Stimulated activated CD8-positive, alpha-beta memory T cell treated with anti-CD3 and anti-CD28 coated beads, Interleukin-7, amount 100 ng/mL, for 48 hours (primary cell): ENCODE measurements at regions not wholly inside any gene's neighbourhood (a gene's known extent, or its start where the extent isn't known, plus 50 kb on each side); places are given as distances from the start of the nearest gene placed in this dataset.

Source experiments
- DNase-seq, 2 donors: peaks; one replicate each; pipeline ENCODE4 v3.0.0-alpha.2; 2020; ENCODE audit warnings: low read depth in 1 of 2; ENCODE audit errors: extremely low read depth in 1 of 2

- no peak for DNase-seq
Observed at GRCh38 chr11:105553025-105553424, 56.8 kb upstream of the GRIA4 start.

GRCh38 chr11:105548359-105548758 is 61.5 kb upstream of the GRIA4 start:
- DNase-seq: no peak

DNA sequence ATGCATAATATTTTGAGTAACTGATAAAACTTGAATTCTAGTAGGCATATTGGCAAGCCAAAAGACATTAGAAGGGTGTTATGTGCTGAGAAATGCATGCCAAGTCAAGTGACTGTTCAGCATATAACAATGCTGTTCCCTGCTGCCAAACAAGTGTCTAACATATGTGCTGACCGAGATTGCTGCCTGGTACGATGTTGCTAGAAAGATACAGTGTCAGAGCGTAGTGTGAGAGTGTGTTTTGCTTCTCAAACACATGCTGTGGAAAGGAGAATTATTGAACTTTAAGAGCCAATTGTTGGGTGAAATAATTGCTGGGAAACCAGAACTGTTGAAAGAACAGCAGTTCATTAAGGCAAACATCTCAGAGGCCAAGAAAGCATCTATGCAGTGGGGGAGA is 71.3 kb upstream of the GRIA4 start:
- DNase-seq: no peak

GRCh38 chr11:105537531-105537930 is 72.3 kb upstream of the GRIA4 start:
- DNase-seq: no peak

DNA sequence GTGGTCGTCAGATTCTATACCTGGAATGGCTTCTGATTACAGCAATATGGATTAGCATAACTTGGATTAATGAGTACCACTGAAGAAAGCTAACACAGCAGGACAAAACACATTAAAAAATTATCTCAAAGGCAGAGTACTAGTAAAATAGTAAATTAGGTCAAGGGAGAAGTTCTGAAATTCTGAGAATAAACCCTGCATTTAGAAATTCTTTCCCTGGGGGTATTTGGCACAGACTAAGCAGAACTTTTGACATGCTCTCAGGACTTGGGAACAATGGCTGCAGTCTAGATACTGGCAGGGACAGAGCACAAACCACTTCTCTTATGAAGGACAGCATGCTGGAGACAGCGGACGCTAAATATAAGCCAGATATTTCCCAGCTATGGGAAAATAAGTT is 85.6 kb upstream of the GRIA4 start:
- no peak for DNase-seq

DNA sequence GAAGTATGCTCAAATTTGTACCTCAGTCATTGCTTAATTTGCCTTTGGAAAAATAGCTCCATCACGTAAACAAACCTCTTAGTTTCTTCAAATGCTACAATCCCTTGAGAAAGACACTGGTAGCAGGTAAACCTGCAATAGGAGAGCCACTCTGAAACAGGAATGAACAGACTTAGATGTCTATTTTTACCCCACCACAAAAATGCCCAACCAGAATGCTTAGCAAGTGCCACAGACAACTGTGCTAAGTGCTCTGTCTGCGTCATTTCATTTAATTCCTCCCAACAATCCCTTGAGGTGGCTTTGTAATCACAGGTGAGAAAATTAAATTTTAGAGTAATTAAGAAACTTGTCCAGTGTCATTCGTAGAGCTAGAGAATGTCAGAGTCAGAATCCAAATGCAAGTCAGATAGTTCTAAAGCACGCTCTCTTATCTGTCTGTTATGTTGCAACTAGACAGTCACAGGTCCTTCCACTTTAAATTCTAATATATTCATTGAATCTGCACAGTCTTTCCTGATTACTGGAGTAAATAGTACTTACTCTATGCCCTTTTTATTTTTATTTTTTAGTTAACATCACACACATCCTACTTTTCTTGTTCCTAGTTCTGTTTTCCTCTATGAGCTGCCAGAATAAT is 89.0 kb upstream of the GRIA4 start:
- DNase-seq: no peak

- no peak for DNase-seq
Observed at GRCh38 chr11:105507496-105508254, 102.2 kb upstream of the GRIA4 start.

GRCh38 chr11:105492010-105492409 is 117.9 kb upstream of the GRIA4 start:
- DNase-seq: no peak

DNA sequence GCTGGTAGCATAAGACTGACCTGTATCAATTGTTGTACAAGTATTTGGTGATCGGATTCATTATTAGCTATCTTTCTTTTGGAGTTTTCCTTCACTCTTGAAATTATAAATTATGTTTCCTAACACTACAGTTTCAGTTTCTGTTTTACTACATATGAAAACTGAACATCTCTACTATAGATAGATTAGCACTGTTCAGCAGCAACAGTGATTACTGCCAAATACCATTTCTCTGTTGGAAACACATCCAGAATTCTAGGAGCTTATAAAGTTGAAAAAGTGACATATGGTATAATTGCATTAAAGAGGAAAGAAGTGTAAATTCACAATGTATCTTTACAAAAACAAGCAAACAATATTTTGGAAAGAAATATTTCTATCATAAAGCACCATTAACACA is 118.5 kb upstream of the GRIA4 start:
- no peak for DNase-seq

- DNase-seq: no peak
Observed at GRCh38 chr11:105490333-105490732, 119.5 kb upstream of the GRIA4 start.

DNA sequence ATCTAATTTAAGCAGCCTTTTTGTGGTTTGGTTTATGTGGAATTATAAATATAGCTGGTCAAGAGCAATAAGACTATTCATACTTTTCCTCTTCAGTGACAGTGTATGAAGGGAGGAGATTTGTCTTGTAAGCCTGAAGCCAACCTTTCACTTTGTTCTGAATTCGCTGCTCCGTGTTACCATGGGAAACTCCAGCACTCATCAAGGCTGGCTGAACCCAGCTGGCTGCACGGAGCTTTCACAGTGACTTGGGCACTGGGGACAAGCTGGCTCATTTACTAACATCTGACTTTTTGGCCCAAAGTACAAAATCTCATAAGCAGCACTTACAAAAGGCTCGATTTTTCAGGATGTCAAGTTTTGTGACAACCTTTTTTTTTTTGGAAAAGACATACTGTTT is 120.4 kb upstream of the GRIA4 start:
- DNase-seq: no peak

- no peak for DNase-seq
Observed at GRCh38 chr11:105486929-105487328, 122.9 kb upstream of the GRIA4 start.

GRCh38 chr11:105469931-105470330 is 139.9 kb upstream of the GRIA4 start:
- no peak for DNase-seq

DNA sequence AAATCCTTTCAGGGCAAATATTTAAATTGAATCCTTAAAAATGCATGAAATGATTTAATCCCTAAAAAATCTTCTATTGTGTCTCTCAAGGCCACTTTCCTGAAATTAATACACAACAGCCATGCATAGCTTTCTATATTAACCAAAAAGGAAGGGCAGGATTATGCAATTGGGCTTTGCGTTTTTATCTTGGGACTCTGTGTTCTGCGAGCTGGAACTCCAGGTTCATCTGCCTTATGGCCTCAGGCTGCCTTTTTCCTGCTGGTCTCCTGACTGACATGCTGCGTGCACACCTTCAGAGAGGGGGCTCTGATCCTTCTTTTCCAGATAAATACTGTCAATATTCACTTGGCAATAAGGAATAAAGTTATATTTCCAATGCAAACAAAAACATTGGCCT is 141.7 kb upstream of the GRIA4 start:
- DNase-seq: no peak

DNA sequence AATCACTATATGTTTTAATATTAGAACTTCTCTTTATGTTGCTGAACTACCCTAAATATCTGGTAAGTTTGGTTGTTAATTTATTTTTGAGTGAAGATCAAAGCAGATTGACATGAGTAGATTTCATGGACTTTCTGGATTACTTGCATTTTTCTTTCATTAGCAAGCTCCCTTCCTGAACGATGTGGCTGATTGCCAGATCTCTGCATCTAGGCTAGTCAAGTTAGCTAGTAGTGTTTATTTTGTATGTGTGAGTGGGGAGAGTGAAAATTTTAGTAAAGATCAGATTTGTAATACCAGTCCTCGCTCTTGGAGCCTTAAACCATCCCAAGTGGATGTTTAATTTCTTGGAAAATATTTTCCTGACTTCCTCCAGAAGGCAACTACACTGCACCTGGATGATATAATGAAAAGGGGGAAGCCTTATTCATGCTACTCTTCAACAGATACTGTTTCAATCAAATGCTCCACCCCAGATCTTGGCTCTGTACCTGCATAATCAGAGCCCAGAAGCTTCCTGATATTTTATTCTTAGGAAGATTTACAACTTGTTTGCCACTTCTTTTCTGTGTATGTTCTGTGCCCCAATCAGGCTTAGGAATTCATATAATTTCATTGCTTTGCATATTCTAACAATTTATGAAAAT is 143.2 kb upstream of the GRIA4 start:
- DNase-seq: no peak

GRCh38 chr11:105458071-105458470 is 151.8 kb upstream of the GRIA4 start:
- no peak for DNase-seq

GRCh38 chr11:105456950-105457349 is 152.9 kb upstream of the GRIA4 start:
- DNase-seq: no peak

DNA sequence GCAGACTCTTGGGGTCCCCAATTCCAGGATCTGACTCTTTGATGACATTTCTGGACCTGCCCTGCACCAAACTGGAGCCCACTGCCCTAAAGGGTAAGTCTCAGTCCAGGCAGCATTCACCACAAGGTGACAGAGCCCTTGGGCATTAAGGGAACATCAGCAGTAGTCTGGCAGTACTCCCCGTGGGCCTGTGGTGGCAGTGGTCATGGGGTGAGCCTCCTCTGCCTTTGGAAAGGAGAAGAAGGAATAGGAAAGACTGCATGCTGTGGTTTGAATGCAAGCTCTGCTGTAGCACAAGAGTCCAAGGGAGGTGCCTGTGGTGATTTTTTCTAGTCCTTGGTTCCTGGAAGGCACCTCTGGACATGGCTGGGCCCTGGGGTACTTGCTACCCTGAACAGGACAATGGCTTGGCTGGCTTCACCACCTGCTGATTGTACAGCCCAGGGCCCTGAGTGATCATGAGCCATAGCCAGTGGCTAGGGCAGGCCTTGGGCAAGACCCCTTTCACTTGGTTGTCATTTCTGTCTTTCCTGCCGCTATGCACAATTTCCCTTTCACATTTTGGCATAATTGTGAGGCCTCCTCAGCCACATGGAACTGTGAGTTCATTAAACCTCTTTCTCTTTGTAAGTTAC is 160.7 kb upstream of the GRIA4 start:
- no peak for DNase-seq

DNA sequence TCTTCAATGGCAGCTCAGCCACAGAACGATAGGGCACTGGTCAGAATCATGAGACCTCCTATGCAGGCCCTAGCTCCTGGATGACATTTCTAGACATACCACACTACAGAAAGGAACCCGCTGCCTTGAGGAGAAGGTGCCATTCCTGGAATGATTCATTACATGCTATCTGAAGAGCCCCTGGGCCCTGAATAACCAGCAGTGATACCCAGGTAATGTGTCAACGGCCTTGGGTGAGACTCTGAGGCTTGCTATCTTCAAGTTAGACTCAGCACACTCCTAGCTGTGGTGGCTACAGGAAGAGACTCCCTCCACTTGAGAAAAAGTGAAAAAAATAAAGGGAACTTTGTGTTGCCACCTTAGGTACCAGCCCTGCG is 161.2 kb upstream of the GRIA4 start:
- DNase-seq: no peak

- peak in 1 of 2 donors; percentile 7 for DNase-seq
Observed at GRCh38 chr11:105447936-105448702, 161.8 kb upstream of the GRIA4 start.

GRCh38 chr11:105443623-105444022 is 166.2 kb upstream of the GRIA4 start:
- DNase-seq: no peak
